Fibroblast of skin of right biceps (primary cell): ENCODE measurements at regions not wholly inside any gene's neighbourhood (a gene's known extent, or its start where the extent isn't known, plus 50 kb on each side); places are given as distances from the start of the nearest gene placed in this dataset.
"Not testable (repeated sequence)": the region's sequence is repeated elsewhere in the genome, so short reads cannot be mapped to it uniquely, and the experiment has no call there.

Experiments
- DNase-seq: peaks from one replicate; pipeline ENCODE4 v3.0.0-alpha.2; 2013

DNA sequence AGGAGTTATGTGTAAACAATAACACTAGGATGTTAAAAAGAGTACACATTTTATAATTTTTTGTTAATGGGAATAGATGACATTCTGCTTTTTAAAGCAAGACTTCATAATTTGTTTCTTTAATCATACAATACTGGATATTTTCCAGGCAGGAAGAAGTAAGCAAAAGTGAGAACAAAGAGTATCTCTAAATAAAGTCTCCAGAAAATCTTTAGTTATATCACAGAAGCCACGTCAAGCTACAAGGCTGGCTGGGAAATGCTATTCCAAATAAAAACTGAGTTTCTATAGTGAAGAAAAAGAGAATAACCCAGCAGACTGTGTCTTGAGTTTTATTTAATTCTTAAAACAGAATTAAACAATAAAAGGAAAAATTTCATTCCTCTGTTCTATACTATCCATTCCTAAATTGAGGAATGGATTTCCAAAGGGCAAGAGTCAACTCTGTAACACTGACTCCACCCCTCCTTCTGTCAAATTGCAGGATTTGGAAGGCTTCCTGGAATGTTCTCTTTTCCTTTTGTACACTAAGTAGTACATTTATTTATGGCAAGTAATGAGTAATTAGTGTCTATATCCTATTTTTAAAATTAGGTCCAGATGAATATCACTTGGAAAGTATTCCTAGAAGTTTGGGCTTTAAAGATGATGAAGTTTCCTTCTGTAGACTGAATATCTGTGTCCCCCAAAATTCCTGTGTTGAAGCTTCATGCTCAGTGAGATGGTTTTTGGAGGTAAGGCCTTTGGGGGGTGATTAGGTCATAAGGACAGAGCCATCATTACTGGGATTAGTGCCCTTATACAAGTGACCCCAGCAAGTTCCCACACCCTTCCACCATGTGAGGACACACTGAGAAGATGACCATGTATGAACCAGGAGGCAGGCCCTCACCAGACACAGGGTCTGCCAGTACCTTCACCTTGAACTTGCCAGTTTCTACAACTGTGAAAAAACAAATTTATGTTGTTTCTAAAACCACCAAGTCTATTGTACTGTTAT is 290.9 kb downstream of the CRPPA start:
- DNase-seq, result peak; percentile 83

- peak; percentile 91 for DNase-seq
These were observed 291.8 kb downstream of the CRPPA start for GRCh38 chr7:16129431-16130110.

- no peak for DNase-seq
These were observed 298.1 kb downstream of the CRPPA start for GRCh38 chr7:16123117-16123770.

GRCh38 chr7:16121876-16122390 is 299.4 kb downstream of the CRPPA start:
- no peak for DNase-seq

DNA sequence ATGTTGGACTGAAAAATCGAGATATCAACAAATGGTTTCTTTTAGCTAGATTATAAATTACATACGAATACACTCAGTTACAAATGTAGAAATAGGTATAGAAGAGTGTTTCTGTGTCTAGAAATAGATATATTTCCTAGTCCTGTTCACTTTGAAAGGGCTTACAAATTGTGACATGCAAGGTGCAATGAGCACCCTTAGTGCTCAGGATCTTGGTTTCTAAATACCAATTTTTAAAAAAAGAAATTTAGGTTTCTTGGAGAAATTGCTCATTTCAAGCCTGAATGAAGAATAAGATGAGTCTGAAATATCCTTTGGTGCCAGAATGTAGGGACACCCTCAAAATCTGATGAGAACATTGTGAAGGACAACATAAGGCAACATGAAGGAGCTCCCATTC is 306.0 kb downstream of the CRPPA start:
- no peak for DNase-seq

DNA sequence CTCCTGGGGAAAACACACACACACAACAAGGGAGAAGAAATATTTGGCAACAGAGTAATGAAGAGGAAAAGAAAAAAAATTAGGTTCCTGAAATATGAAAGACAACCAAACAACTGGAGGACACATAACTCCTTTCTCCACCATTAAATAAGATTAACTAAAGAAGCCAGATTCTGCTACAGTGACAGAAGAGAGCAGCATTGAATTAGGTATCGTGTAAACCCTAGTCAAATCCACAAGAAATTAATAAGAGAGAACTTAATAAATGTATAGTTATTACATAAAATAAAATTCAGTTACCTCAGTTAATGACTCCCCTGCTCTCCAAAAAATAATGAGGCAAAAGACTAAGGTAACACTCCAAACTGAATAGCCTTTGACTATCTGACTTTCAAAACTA is 306.7 kb downstream of the CRPPA start:
- peak; percentile 28 for DNase-seq

DNA sequence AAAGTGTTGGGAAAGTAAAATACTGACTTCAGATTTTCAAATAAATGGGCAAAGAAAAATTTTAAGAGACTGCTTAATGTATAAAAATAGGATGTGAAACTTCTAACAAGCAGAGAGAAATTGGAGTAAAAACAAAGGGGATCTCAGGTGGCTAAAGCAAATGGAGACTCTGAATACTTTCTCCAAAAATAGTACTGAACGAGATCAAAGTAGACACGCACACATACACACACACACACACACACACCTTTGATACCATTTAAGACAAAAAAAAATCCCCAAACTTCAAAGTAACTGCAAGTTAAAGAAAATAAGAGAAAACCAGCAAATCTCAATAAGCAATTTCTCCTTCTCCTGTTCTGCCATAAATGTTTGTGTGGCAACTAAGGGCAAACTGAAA is 307.3 kb downstream of the CRPPA start:
- no peak for DNase-seq

GRCh38 chr7:16113058-16113457 is 308.3 kb downstream of the CRPPA start:
- no peak for DNase-seq

GRCh38 chr7:16106869-16107268 is 314.5 kb downstream of the CRPPA start:
- DNase-seq, result no peak

GRCh38 chr7:16106300-16106699 is 315.0 kb downstream of the CRPPA start:
- no peak for DNase-seq

- no peak for DNase-seq
These were observed 322.0 kb downstream of the CRPPA start for GRCh38 chr7:16099302-16099849.

- no peak for DNase-seq
These were observed 322.7 kb downstream of the CRPPA start for GRCh38 chr7:16098585-16099179.

GRCh38 chr7:16098058-16098457 is 323.3 kb downstream of the CRPPA start:
- no peak for DNase-seq

DNA sequence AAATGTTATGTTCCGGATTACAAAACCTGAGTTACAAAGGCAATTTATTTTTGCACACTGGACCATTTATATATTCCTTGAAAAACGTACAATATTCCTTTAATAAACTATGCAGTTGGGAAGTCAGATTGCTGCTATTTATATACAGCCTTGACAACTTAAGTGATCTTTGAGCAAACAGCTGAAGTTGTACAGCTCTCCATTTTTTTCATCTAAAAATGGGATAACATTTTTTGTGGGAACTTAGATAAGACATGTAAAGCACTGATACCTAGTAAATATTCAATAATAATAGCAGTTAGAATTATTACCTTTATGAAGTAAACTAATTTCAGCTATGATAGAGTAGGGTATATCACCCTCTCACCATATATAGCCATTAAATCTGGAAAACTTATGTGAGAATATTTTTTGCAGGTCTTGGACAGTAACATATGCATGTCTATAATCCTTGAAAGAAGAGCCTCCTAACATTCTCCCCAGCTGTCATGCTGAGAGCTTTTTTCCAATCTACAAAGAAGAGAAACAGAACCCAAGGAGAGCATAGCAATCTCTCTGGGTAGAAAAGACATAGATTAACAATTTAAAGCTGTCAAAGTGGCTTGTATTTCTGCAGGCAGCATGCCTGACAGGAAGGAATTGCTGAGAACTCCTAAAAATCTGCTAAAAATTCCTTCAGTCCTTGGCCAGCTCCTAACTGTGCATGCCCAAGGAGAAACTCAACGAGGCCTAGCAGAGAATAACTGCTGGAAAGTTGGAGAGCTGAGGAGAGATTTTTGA is 326.0 kb downstream of the CRPPA start:
- DNase-seq, result no peak

- no peak for DNase-seq
These were observed 326.7 kb downstream of the CRPPA start for GRCh38 chr7:16094651-16095050.

GRCh38 chr7:16092711-16093110 is 328.6 kb downstream of the CRPPA start:
- no peak for DNase-seq

DNA sequence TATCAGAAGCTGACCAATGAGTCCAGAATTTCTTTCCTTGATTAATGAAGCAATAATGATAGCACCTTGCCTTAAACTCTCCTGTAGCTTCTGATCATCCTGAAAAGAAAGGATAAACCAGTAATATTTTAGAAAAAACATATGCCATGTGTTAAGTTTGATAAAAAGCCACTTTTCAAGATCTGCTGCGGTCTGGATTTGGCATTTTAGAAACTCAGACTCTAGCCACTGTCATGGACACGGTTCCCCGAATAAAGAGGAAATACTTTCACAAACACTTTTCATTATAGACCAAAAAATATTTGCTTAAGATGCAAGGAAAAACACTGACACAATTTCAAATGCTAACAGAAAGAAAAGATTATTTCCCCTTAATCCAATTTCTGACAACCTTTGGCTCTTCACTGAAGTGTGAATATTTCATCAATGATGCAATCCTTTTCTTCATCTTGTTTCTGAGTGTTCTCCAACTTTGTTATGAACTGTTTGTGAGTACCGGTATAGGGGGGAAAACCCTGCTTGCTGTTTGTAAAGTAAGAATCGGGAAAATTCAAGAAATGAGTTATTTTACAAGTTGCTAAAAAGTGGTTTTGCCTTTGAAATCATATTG is 329.5 kb downstream of the CRPPA start:
- DNase-seq, result no peak

DNA sequence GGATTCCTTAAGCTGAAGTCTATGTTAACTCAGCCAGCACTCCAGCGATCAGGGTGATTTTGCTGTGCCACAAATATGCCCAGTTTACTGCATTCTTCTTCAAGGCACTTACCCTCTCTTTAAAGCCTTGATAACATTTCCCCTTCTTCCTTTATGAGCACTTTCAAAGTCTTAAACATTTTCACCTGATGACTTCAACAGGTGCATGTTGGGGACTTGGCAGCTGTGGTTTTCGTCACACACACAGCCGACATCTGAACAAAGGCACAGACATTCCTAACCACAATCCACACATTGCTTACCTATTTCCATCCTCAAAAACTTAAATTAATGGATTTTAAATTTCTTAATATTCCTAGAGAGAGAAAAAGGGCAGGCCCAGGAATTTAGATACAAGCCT is 331.5 kb downstream of the CRPPA start:
- no peak for DNase-seq

GRCh38 chr7:16089191-16089590 is 332.1 kb downstream of the CRPPA start:
- no peak for DNase-seq

- no peak for DNase-seq
These were observed 334.6 kb downstream of the CRPPA start for GRCh38 chr7:16086743-16087142.

GRCh38 chr7:16085780-16086179 is 335.6 kb downstream of the CRPPA start:
- not testable (repeated sequence) for DNase-seq
